ENCODE measurements at regions not wholly inside any gene's neighbourhood (a gene's known extent, or its start where the extent isn't known, plus 50 kb on each side); places are given as distances from the start of the nearest gene placed in this dataset.

- ATAC-seq (ENCODE audit: low read depth) (no peak), DNase-seq (ENCODE audit: low spot score) (no peak)
- H3K27ac ChIP-seq (ENCODE audit: poor library complexity, severe bottlenecking), result no peak overlapping the region
- no peaks in the 10 kb centered on the region for H3K27me3 ChIP-seq (ENCODE audit: insufficient read depth, poor library complexity, severe bottlenecking)
- H3K36me3 ChIP-seq (ENCODE audit: low read depth), result no peaks in the 10 kb centered on the region
- no peaks in the 10 kb centered on the region for H3K9me3 ChIP-seq (ENCODE audit: severe bottlenecking)
- TF ChIP-seq, protein P1, sequence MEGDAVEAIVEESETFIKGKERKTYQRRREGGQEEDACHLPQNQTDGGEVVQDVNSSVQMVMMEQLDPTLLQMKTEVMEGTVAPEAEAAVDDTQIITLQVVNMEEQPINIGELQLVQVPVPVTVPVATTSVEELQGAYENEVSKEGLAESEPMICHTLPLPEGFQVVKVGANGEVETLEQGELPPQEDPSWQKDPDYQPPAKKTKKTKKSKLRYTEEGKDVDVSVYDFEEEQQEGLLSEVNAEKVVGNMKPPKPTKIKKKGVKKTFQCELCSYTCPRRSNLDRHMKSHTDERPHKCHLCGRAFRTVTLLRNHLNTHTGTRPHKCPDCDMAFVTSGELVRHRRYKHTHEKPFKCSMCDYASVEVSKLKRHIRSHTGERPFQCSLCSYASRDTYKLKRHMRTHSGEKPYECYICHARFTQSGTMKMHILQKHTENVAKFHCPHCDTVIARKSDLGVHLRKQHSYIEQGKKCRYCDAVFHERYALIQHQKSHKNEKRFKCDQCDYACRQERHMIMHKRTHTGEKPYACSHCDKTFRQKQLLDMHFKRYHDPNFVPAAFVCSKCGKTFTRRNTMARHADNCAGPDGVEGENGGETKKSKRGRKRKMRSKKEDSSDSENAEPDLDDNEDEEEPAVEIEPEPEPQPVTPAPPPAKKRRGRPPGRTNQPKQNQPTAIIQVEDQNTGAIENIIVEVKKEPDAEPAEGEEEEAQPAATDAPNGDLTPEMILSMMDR (IDR thresholded peaks at IDR 0.05; ENCODE audit: poor library complexity, severe bottlenecking), result no peak
- no peak overlapping the region for H3K4me3 ChIP-seq (ENCODE audit: severe bottlenecking)
- H3K4me1 ChIP-seq (ENCODE audit: insufficient read depth, poor library complexity, severe bottlenecking), result no peaks in the 10 kb centered on the region
These were observed 401.0 kb downstream of the HS3ST3B1 start for GRCh38 chr17:14701886-14702285.

DNA sequence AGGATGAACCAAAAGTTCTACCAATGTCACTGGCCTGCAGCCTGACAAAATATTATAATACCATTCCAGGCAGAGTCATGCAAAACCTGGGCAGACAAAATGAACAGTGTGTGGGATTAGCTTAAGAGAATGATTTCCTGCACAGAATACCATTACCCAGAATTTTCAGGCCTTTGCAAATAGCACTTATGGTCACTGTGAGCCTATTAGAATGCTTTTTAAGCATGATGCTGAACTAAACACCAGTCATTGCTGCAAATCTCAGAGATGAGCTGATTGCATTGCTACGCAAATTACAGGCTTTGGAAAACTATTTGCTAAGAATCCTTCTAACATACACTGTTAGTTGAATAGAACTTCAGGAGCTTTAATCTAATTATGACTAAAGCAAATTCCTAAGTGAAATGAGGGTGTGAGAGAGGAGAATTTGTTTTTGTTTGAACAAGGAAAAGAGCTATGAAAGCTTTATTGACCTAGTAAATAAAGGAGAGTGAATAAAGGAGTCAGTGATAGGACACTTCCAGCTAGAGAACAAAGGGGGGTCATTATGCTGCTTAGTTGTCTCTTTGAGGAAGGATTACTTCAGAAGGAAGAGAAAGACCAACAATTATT is 398.8 kb downstream of the HS3ST3B1 start:
- DNase-seq (ENCODE audit: low spot score) (no peak), ATAC-seq (ENCODE audit: low read depth) (peak; percentile 27; the same call in 1 of the 3 replicates)
- Histone ChIP-seq H3K27me3 (ENCODE audit: insufficient read depth, poor library complexity, severe bottlenecking) (no peaks in the 10 kb centered on the region), H3K9me3 (ENCODE audit: severe bottlenecking) (no peaks in the 10 kb centered on the region), H3K4me1 (ENCODE audit: insufficient read depth, poor library complexity, severe bottlenecking) (no peaks in the 10 kb centered on the region), H3K36me3 (ENCODE audit: low read depth) (no peaks in the 10 kb centered on the region), H3K4me3 (ENCODE audit: severe bottlenecking) (no peak overlapping the region), H3K27ac (ENCODE audit: poor library complexity, severe bottlenecking) (no peak overlapping the region)
- TF ChIP-seq, protein P1 (IDR thresholded peaks at IDR 0.05; ENCODE audit: poor library complexity, severe bottlenecking), result no peak

DNA sequence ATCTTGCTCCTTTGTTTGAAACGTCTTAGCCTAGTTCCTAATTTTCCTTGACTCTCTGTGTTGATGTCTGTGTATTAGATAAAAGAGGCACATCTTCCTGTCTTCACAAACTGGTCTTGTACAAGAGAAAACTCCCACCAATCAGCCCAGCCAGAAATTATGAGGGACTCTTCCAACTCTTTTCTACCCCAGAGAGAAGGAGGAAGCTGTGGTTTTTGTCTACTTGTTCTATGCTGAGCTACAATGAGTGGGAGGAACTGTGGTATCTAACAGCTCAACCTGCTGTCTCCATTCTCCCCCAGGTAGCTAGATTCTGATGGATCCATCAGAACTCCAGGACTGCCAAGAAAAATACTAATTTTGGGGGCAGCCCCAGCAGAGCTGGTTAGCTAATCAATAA is 392.5 kb downstream of the HS3ST3B1 start:
- Histone ChIP-seq H3K27ac (ENCODE audit: poor library complexity, severe bottlenecking) (no peak overlapping the region), H3K36me3 (ENCODE audit: low read depth) (no peaks in the 10 kb centered on the region), H3K4me1 (ENCODE audit: insufficient read depth, poor library complexity, severe bottlenecking) (no peaks in the 10 kb centered on the region), H3K4me3 (ENCODE audit: severe bottlenecking) (no peak overlapping the region), H3K9me3 (ENCODE audit: severe bottlenecking) (no peaks in the 10 kb centered on the region), H3K27me3 (ENCODE audit: insufficient read depth, poor library complexity, severe bottlenecking) (no peaks in the 10 kb centered on the region)
- no peak for ATAC-seq (ENCODE audit: low read depth)
- no peak for DNase-seq (ENCODE audit: low spot score)
- TF ChIP-seq, protein P1 (IDR thresholded peaks at IDR 0.05; ENCODE audit: poor library complexity, severe bottlenecking), result no peak

DNA sequence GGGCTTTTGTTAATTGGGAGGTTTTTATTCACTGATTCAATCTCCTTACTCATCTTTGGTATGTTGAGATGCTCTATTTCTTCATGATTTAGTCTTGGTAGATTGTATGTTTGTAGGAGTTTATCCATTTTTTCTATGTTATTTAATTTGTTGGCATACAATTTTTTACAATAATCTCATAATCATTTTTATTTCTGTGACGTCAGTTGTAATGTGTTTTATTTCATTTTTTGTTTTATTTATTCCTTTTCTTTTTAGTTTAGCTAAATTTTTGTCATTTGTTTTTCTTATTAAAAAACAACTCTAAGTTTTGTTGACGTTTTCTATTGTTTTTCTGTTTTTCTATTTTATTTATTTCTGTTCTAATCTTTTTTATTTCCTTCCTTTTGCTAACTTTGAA is 389.8 kb downstream of the HS3ST3B1 start:
- no peak for DNase-seq (ENCODE audit: low spot score)
- H3K36me3 ChIP-seq (ENCODE audit: low read depth), result no peaks in the 10 kb centered on the region
- no peak overlapping the region for H3K27ac ChIP-seq (ENCODE audit: poor library complexity, severe bottlenecking)
- no peak overlapping the region for H3K4me3 ChIP-seq (ENCODE audit: severe bottlenecking)
- ATAC-seq (ENCODE audit: low read depth), result no peak
- H3K27me3 ChIP-seq (ENCODE audit: insufficient read depth, poor library complexity, severe bottlenecking), result no peaks in the 10 kb centered on the region
- TF ChIP-seq, protein P1 (IDR thresholded peaks at IDR 0.05; ENCODE audit: poor library complexity, severe bottlenecking), result no peak
- H3K9me3 ChIP-seq (ENCODE audit: severe bottlenecking), result no peaks in the 10 kb centered on the region
- H3K4me1 ChIP-seq (ENCODE audit: insufficient read depth, poor library complexity, severe bottlenecking), result no peaks in the 10 kb centered on the region

GRCh38 chr17:14688134-14688533 is 387.3 kb downstream of the HS3ST3B1 start:
- TF ChIP-seq, protein P1 (IDR thresholded peaks at IDR 0.05; ENCODE audit: poor library complexity, severe bottlenecking), result no peak
- H3K4me3 ChIP-seq (ENCODE audit: severe bottlenecking), result no peak overlapping the region
- H3K27me3 ChIP-seq (ENCODE audit: insufficient read depth, poor library complexity, severe bottlenecking), result no peaks in the 10 kb centered on the region
- H3K36me3 ChIP-seq (ENCODE audit: low read depth), result no peaks in the 10 kb centered on the region
- no peak overlapping the region for H3K27ac ChIP-seq (ENCODE audit: poor library complexity, severe bottlenecking)
- H3K4me1 ChIP-seq (ENCODE audit: insufficient read depth, poor library complexity, severe bottlenecking), result no peaks in the 10 kb centered on the region
- DNase-seq (ENCODE audit: low spot score) (no peak), ATAC-seq (ENCODE audit: low read depth) (no peak)
- H3K9me3 ChIP-seq (ENCODE audit: severe bottlenecking), result no peaks in the 10 kb centered on the region

Data from RWPE2 (cell line).